ENCODE measurements at regions not wholly inside any gene's neighbourhood (a gene's known extent, or its start where the extent isn't known, plus 50 kb on each side); places are given as distances from the start of the nearest gene placed in this dataset.

- Histone ChIP-seq H3K27ac (ENCODE audit: low read depth, low read length, poor library complexity, severe bottlenecking) (no peak overlapping the region), H3F3A (ENCODE audit: insufficient read depth, low read length) (no peaks in the 10 kb centered on the region), H3K36me3 (ENCODE audit: insufficient read depth, low read length) (no peaks in the 10 kb centered on the region), H2AFZ (ENCODE audit: low read length) (no peak overlapping the region), H3K4me3 (ENCODE audit: low read depth, low read length, poor library complexity, severe bottlenecking) (no peak overlapping the region), H3K9me2 (ENCODE audit: low read depth, low read length) (no peaks in the 10 kb centered on the region), H3K9me3 (ENCODE audit: low read length) (no peaks in the 10 kb centered on the region), H4K20me1 (ENCODE audit: insufficient read depth, low read length) (no peaks in the 10 kb centered on the region), H3K4me2 (ENCODE audit: low read length) (no peak overlapping the region), H3K9ac (ENCODE audit: low read length) (no peak overlapping the region), H3K79me2 (ENCODE audit: insufficient read depth, low read length) (no peaks in the 10 kb centered on the region), H3K4me1 (ENCODE audit: insufficient read depth, low read length, severe bottlenecking) (no peaks in the 10 kb centered on the region), H3K27me3 (ENCODE audit: insufficient read depth, low read length) (no peaks in the 10 kb centered on the region)
- TF ChIP-seq EZH2 (IDR thresholded peaks at IDR 0.05; ENCODE audit: borderline replicate concordance, low read length) = no peak
- no peak for TF ChIP-seq CTCF (IDR thresholded peaks at IDR 0.05; ENCODE audit: low read length)
Observed at GRCh38 chr18:41569867-41570266, 385.2 kb upstream of the PIK3C3 start.

- no peaks in the 10 kb centered on the region for H3K36me3 ChIP-seq (ENCODE audit: insufficient read depth, low read length)
- no peaks in the 10 kb centered on the region for H3K4me1 ChIP-seq (ENCODE audit: insufficient read depth, low read length, severe bottlenecking)
- no peaks in the 10 kb centered on the region for H3F3A ChIP-seq (ENCODE audit: insufficient read depth, low read length)
- H3K4me3 ChIP-seq (ENCODE audit: low read depth, low read length, poor library complexity, severe bottlenecking) = no peak overlapping the region
- no peaks in the 10 kb centered on the region for H3K9me2 ChIP-seq (ENCODE audit: low read depth, low read length)
- H4K20me1 ChIP-seq (ENCODE audit: insufficient read depth, low read length) = no peaks in the 10 kb centered on the region
- H3K9ac ChIP-seq (ENCODE audit: low read length) = no peak overlapping the region
- no peak overlapping the region for H2AFZ ChIP-seq (ENCODE audit: low read length)
- H3K27me3 ChIP-seq (ENCODE audit: insufficient read depth, low read length) = no peaks in the 10 kb centered on the region
- H3K79me2 ChIP-seq (ENCODE audit: insufficient read depth, low read length) = no peaks in the 10 kb centered on the region
- no peak overlapping the region for H3K4me2 ChIP-seq (ENCODE audit: low read length)
- H3K27ac ChIP-seq (ENCODE audit: low read depth, low read length, poor library complexity, severe bottlenecking) = no peak overlapping the region
- TF ChIP-seq CTCF (IDR thresholded peaks at IDR 0.05; ENCODE audit: low read length) (no peak), EZH2 (IDR thresholded peaks at IDR 0.05; ENCODE audit: borderline replicate concordance, low read length) (no peak)
- no peaks in the 10 kb centered on the region for H3K9me3 ChIP-seq (ENCODE audit: low read length)
Observed at GRCh38 chr18:41561961-41562360, 393.1 kb upstream of the PIK3C3 start.

- TF ChIP-seq EZH2 (IDR thresholded peaks at IDR 0.05; ENCODE audit: borderline replicate concordance, low read length) (no peak), CTCF (IDR thresholded peaks at IDR 0.05; ENCODE audit: low read length) (no peak)
- H3K4me3 ChIP-seq (ENCODE audit: low read depth, low read length, poor library complexity, severe bottlenecking) = no peak overlapping the region
- no peaks in the 10 kb centered on the region for H3K79me2 ChIP-seq (ENCODE audit: insufficient read depth, low read length)
- H3K9me3 ChIP-seq (ENCODE audit: low read length) = no peaks in the 10 kb centered on the region
- H3K27ac ChIP-seq (ENCODE audit: low read depth, low read length, poor library complexity, severe bottlenecking) = no peak overlapping the region
- no peak overlapping the region for H3K4me2 ChIP-seq (ENCODE audit: low read length)
- H3K36me3 ChIP-seq (ENCODE audit: insufficient read depth, low read length) = no peaks in the 10 kb centered on the region
- H3K9me2 ChIP-seq (ENCODE audit: low read depth, low read length) = no peaks in the 10 kb centered on the region
- H3K27me3 ChIP-seq (ENCODE audit: insufficient read depth, low read length) = no peaks in the 10 kb centered on the region
- H3K4me1 ChIP-seq (ENCODE audit: insufficient read depth, low read length, severe bottlenecking) = no peaks in the 10 kb centered on the region
- no peak overlapping the region for H2AFZ ChIP-seq (ENCODE audit: low read length)
- H3K9ac ChIP-seq (ENCODE audit: low read length) = no peak overlapping the region
- H4K20me1 ChIP-seq (ENCODE audit: insufficient read depth, low read length) = no peaks in the 10 kb centered on the region
- H3F3A ChIP-seq (ENCODE audit: insufficient read depth, low read length) = no peaks in the 10 kb centered on the region
Observed at GRCh38 chr18:41558715-41559114, 396.3 kb upstream of the PIK3C3 start.
